ENCODE measurements at regions not wholly inside any gene's neighbourhood (a gene's known extent, or its start where the extent isn't known, plus 50 kb on each side); places are given as distances from the start of the nearest gene placed in this dataset.
"Not testable (repeated sequence)": the region's sequence is repeated elsewhere in the genome, so short reads cannot be mapped to it uniquely, and the experiment has no call there.

GRCh38 chr9:28999806-29000205 lies 1426.5 kb upstream of the C9orf72 start:
- DNase-seq (ENCODE audit: low spot score) = no peak

- DNase-seq (ENCODE audit: low spot score) = no peak
Observed at GRCh38 chr9:29001006-29001405, 1427.7 kb upstream of the C9orf72 start.

DNA sequence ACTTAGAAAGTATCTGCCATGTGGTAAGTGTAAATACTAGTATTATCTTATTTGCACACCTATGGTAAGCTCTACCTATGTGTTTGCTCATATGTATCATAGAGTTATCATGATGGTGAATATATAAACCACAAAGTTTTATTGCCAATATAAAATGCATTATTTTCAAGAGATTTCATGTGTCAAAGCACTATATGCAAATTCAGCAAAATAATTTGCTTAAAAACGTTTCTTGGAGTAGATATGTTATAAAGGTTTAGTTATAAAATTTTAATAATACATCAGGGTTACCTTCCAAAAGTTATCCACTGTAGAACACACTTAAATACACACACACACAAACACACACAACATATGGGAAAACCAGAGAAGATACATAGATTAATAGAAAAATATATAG lies 1431.7 kb upstream of the C9orf72 start:
- no peak for DNase-seq (ENCODE audit: low spot score)

DNA sequence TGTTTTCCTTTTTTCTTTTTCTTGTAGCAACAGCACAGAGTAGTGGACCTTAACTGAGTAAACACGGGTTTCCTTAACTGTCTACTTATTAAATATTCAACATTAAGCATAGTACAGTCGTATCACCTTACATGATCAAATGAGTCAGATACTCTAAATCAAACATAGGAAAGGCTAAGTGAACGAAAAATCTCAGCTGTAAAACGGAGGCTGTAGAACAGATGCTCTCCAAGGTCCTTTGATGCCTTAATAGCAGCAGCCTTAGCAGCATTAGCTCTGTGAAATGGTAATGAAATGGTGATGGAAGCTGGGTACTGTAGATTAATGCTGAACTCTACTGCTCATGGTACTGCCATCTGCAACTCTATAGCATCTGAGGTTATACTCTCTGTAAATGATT lies 1433.3 kb upstream of the C9orf72 start:
- no peak for DNase-seq (ENCODE audit: low spot score)

DNA sequence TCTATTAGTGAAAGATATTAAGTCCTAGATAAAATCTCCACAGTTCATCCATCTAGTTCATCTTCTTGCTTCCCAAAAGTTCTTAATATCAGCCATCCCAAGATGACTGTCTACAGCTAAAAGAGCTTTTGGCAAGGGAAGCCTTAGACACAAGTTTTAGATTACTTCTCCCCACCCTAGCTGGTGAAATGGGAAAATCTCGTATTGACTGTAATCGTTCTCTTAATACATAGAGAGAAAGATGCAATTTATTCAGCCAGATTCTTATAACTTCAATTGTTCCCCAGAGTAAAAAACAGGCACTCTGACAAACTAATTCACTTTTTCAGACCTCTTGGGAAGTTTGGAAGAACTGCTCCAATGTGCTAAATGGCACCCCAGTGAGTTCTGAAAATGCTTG lies 1439.6 kb upstream of the C9orf72 start:
- no peak for DNase-seq (ENCODE audit: low spot score)

DNA sequence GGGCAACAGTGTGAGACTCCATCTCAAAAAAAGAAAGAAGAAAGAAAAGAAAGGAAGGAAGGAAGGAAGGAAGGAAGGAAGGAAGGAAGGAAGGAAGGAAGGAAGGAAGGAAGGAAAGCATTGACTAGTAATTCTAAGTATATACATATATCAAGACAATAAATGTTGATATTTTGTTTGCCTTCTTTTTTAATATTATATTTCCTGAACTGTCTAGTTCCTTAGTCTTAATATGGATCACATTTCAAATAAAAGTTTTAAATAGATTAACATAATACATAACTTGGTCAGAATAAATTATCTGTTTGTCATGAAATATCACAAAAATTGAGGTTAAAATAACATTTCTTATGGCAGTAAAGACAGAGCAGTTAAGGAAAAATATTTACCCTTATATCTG lies 1448.4 kb upstream of the C9orf72 start:
- DNase-seq (ENCODE audit: low spot score) = no peak

GRCh38 chr9:29038332-29038731 lies 1465.1 kb upstream of the C9orf72 start:
- DNase-seq (ENCODE audit: low spot score) = no peak

DNA sequence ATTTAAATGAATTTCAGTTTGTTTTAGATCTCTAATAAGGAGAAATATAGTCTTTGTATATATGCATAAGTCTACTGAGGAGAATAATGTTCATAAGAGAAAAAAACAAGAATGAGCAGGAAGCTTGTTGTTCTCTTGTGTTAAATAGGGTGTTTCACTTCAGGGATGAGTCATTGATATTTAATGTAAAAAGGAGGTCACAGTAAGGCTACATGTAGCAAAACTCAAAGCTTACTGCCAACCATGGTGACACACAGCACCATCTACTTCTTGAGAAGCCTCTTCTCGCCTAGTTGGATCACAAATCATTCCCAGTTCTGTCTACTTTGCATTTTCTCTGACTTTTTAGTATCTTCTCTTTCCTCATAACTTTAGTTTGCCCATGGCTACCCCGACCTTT lies 1466.0 kb upstream of the C9orf72 start:
- DNase-seq (ENCODE audit: low spot score) = no peak

DNA sequence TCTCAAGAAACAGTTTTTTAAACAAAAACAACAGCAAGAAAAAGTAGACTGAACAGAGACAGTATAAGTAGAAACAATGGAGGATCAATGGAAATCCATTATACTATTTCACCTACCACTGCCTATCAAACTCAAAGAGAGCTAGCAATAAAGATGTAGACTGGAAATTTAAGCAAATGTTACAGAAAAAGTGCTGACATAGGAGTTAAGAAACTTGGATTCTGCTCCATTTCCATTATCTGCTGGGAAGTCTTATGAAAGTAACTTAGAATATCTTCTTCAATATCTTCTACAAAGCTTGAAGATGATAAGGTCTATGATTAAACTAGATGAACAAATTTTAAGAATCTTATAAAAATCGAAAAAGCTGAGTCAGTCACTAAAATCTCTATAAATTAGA lies 1469.8 kb upstream of the C9orf72 start:
- no peak for DNase-seq (ENCODE audit: low spot score)

DNA sequence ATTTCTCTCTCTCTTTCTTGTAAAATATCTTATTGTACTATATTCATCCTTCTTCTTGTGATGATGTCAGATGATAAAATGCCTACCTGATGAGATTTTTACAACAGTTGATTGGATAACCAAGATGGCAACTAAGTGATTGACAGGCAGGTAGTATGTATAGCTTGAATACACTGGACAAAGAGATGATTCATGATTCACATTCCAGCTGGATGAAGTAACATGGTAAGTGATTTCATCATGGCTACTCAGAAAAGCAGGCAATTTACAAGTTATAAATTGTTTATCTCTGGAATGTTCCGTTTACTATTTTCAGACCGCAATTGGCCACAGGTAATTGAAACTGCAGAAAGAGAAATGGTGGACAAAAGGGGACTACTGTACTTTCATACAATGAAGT lies 1471.7 kb upstream of the C9orf72 start:
- no peak for DNase-seq (ENCODE audit: low spot score)

DNA sequence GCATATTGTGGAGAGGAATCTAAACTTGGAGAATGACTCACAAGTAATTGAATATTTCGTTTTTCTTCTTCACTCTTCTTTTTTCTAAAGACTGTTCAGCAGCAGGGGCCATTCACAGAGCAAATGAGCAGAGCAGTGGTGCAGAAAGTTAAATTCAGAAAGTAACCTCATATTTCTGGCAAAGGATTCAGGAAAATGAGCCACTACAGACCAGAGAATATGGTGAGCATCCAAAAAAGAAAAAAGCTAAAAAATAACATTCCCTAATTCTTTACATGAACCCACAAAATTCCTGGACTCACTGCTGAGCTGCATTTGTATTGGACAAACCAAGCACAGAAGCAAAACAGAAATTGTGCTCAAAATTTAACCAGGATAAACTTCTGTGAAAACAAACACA lies 1486.8 kb upstream of the C9orf72 start:
- no peak for DNase-seq (ENCODE audit: low spot score)

GRCh38 chr9:29062446-29062845 lies 1489.2 kb upstream of the C9orf72 start:
- no peak for DNase-seq (ENCODE audit: low spot score)

DNA sequence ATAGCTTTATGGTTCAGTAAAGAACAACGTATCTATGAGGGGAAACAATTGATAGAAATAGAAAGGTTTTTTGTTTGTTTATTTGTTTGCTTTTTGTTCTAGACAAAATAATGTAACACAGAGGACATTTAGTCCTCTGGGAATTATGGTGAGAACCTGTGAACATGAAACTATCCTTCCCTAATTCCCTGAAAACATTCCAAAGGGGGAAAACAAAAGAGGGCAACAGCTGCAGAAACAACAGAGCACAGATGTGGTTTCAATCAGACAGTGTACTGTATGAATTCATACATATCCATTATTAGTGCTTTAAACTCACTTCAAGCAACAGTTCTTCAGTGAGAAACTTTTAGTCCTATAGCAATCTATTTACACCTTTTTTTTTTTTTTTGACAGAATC lies 1489.8 kb upstream of the C9orf72 start:
- no peak for DNase-seq (ENCODE audit: low spot score)

GRCh38 chr9:29066141-29066640 lies 1492.9 kb upstream of the C9orf72 start:
- DNase-seq (ENCODE audit: low spot score) = no peak

GRCh38 chr9:29068461-29068860 lies 1495.2 kb upstream of the C9orf72 start:
- no peak for DNase-seq (ENCODE audit: low spot score)

GRCh38 chr9:29069376-29069775 lies 1496.1 kb upstream of the C9orf72 start:
- DNase-seq (ENCODE audit: low spot score) = no peak

DNA sequence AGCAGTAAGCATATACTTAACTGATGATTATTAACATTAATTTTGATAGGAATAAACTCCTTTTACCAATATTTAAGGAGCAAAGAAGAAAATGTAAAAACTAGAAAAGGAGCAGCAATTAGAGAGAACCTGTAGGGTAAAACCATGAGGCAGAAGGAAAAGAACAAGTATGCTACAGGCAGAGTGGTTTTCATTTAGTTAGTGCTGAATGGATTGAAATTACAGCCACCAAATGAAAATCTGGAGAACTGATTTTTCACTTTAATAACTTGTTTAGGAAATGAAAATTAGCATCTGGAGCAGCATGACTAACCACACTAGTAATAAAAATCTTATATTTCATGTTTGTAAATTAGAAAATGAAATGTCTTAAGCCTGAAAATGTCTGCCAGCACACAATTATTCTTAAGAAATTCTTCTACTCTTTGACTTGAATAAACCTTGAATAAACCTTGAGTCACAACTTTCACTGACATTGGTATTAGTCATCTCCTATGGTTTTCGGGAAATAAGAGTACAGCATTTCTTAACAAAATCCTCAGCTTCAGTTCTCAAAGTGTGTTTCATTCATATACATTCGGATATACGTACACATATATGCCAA lies 1504.9 kb upstream of the C9orf72 start:
- no peak for DNase-seq (ENCODE audit: low spot score)

DNA sequence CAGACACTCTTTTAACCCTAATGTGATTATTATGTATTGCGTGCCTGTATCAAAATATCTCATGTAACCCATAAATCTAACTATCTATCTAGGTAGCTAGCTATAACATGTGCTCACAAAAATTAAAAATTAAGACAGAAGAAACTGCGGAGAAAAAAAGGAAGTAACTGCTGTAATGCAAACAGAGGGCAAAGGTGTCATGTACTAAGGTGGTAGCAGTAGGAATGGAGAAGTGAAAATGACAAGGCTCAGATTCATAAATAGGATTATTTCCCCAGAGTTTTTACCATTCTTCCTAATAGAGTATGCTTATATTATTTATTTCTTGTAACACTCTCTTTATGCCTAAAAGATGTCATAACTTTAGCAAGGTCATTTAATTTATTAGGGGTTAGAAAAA lies 1527.5 kb upstream of the C9orf72 start:
- DNase-seq (ENCODE audit: low spot score) = no peak

- not testable (repeated sequence) for DNase-seq (ENCODE audit: low spot score)
Observed at GRCh38 chr9:29104166-29104565, 1530.9 kb upstream of the C9orf72 start.

DNA sequence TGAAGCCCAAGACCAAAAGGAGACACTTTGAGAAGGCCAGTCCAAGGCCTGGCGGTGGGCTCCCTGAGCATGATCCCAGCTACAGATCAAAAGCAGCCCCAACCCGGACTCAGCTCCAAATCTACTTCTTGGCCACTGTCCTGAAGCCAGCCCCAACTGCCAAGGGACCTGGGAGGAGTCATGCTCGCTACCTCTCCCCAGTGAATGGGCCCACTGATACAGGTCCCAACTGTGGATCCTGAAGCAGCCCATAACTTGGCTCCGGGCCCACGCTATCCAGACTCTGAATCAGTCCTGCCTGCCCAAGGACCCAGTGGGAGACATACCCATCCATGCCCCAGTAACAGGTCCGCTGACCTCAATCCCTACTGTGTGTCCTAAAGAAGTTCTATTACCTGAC lies 1545.3 kb upstream of the C9orf72 start:
- no peak for DNase-seq (ENCODE audit: low spot score)

DNA sequence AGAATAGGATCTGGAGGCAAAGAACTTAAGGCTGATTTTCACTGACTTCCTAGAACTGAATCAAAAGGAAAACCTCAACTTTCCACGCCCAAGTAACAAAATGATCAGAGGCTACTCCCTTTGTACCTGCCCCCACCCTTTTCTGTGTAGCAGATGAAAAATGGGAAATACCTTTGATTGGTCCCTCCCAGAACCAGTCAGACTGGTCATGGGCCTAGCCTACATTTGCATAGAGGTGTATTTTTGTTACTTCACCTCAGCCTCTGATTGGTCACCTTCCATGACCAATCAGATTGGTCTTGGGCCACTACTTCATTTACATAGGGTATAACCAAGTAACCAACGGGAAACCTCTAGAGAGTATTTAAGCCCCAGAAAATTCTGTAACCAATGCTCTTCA lies 1553.5 kb upstream of the C9orf72 start:
- DNase-seq (ENCODE audit: low spot score) = no peak

DNA sequence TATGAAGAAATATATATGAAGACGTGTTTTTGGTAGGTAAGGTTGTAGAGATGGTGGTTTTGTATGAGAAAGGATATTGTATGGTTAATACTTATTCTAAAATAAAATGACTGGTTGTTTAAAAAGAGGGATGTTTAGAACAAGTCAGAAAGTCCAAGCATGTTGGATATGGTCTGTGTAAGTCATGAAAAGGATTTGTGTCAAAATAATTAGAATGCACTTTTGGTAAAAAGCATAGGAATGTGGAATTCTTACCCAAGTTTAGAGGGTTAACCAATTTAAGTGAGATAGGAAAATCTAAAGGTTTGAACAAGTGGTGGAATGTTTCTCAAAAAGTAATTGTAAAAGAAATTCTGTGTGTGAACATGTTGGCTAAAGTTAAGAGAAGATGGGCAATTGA lies 1556.5 kb upstream of the C9orf72 start:
- no peak for DNase-seq (ENCODE audit: low spot score)

GRCh38 chr9:29144476-29144875 lies 1571.2 kb upstream of the C9orf72 start:
- no peak for DNase-seq (ENCODE audit: low spot score)

DNA sequence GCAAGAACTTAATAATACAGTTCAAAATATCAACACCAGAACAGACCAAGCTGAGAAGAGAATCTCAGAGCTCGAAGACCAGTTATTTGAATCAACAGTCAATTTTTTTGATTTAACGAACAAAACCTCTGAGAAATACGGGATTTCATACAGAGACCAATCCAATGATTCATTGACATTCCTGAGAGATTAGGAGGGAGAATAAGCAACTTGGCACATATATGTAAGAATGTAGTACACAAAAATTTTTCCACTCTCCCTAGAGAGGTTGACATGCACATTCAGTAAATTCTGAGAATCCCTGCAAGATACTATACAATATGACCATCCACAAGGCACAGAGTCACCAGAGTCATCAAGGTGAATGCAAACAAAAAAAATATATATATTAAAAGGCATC lies 1577.3 kb upstream of the C9orf72 start:
- no peak for DNase-seq (ENCODE audit: low spot score)

Measured in AG08395 (cell line).